ENCODE measurements at regions not wholly inside any gene's neighbourhood (a gene's known extent, or its start where the extent isn't known, plus 50 kb on each side); places are given as distances from the start of the nearest gene placed in this dataset.
"Not testable (repeated sequence)": the region's sequence is repeated elsewhere in the genome, so short reads cannot be mapped to it uniquely, and the experiment has no call there.

- DNase-seq (peak; percentile 26), ATAC-seq (peak in 1 of 2 donors; percentile 79)
- intact Hi-C loops (cut with DNase I) = not testable (repeated sequence)
Measured at GRCh38 chr1:143424491-143425032, 547.2 kb downstream of the FAM72C start.

GRCh38 chr1:143423832-143424231, 548.0 kb downstream of the FAM72C start:
- ATAC-seq; DNase-seq; intact Hi-C loops (cut with DNase I): not testable (repeated sequence)

GRCh38 chr1:143421290-143421689, 550.5 kb downstream of the FAM72C start:
- ATAC-seq; intact Hi-C loops (cut with DNase I); DNase-seq: not testable (repeated sequence)
